HG02938 (cell line): ENCODE measurements at regions not wholly inside any gene's neighbourhood (a gene's known extent, or its start where the extent isn't known, plus 50 kb on each side); places are given as distances from the start of the nearest gene placed in this dataset.

Experiments
- ATAC-seq: cut with Tn5 transposase; IDR thresholded peaks from one replicate; pipeline ENCODE4 v1.9.1; 2021; ENCODE audit warnings: mild to moderate bottlenecking, moderate library complexity; ENCODE audit not compliant: unreplicated experiment

GRCh38 chr2:144248350-144249034 lies 271.4 kb downstream of the ZEB2 start:
- ATAC-seq = no peak

GRCh38 chr2:144244938-144245337 lies 275.0 kb downstream of the ZEB2 start:
- no peak for ATAC-seq

- no peak for ATAC-seq
Measured at GRCh38 chr2:144242311-144242710, 277.6 kb downstream of the ZEB2 start.

GRCh38 chr2:144241801-144242200 lies 278.1 kb downstream of the ZEB2 start:
- ATAC-seq = no peak

GRCh38 chr2:144240656-144241339 lies 279.1 kb downstream of the ZEB2 start:
- peak; percentile 81 for ATAC-seq

GRCh38 chr2:144239726-144240125 lies 280.2 kb downstream of the ZEB2 start:
- no peak for ATAC-seq

- no peak for ATAC-seq
Measured at GRCh38 chr2:144239306-144239705, 280.6 kb downstream of the ZEB2 start.

GRCh38 chr2:144237830-144238627 lies 281.9 kb downstream of the ZEB2 start:
- no peak for ATAC-seq

GRCh38 chr2:144237108-144237507 lies 282.8 kb downstream of the ZEB2 start:
- no peak for ATAC-seq

- ATAC-seq = no peak
Measured at GRCh38 chr2:144235050-144235449, 284.9 kb downstream of the ZEB2 start.

- no peak for ATAC-seq
Measured at GRCh38 chr2:144234542-144234871, 285.4 kb downstream of the ZEB2 start.

GRCh38 chr2:144233733-144234541 lies 286.0 kb downstream of the ZEB2 start:
- ATAC-seq = no peak

GRCh38 chr2:144233317-144233716 lies 286.6 kb downstream of the ZEB2 start:
- ATAC-seq = no peak

GRCh38 chr2:144230448-144231085 lies 289.4 kb downstream of the ZEB2 start:
- no peak for ATAC-seq

GRCh38 chr2:144230033-144230432 lies 289.9 kb downstream of the ZEB2 start:
- no peak for ATAC-seq

- ATAC-seq = no peak
Measured at GRCh38 chr2:144229296-144229695, 290.6 kb downstream of the ZEB2 start.

GRCh38 chr2:144227427-144228105 lies 292.4 kb downstream of the ZEB2 start:
- no peak for ATAC-seq

- ATAC-seq = no peak
Measured at GRCh38 chr2:144225076-144225475, 294.8 kb downstream of the ZEB2 start.

GRCh38 chr2:144224472-144224871 lies 295.4 kb downstream of the ZEB2 start:
- no peak for ATAC-seq

GRCh38 chr2:144219979-144220378 lies 299.9 kb downstream of the ZEB2 start:
- no peak for ATAC-seq
